Activated CD4-positive, alpha-beta memory T cell treated with anti-CD3 and anti-CD28 coated beads for 36 hours (primary cell): ENCODE measurements at regions not wholly inside any gene's neighbourhood (a gene's known extent, or its start where the extent isn't known, plus 50 kb on each side); places are given as distances from the start of the nearest gene placed in this dataset.

Experiments
- CTCF ChIA-PET: fragments of 350-600 bp; sonication (Branson Sonifier 250); formaldehyde crosslinking; loops from one replicate; lab custom pipeline; 2021; ENCODE audit warnings: antibody characterized with exemption, inconsistent platforms; lab: Charles Lee
- POLR2A ChIA-PET: fragments of 350-600 bp; sonication (Branson Sonifier 250); formaldehyde crosslinking; loops from one replicate; lab custom pipeline; 2021; ENCODE audit warnings: antibody characterized with exemption; lab: Charles Lee
- DNase-seq: peaks from one replicate; pipeline ENCODE4 v3.0.0-alpha.2; 2020
- H3K27ac Mint-ChIP-seq: one replicate; pipeline ENCODE4 v1.8.0; 2021; ENCODE audit warnings: mixed read lengths
- H3K27me3 Mint-ChIP-seq: one replicate; pipeline ENCODE4 v1.8.0; 2021; ENCODE audit warnings: mixed read lengths
- H3K36me3 Mint-ChIP-seq: one replicate; pipeline ENCODE4 v1.8.0; 2021; ENCODE audit warnings: mixed read lengths
- H3K4me1 Mint-ChIP-seq: one replicate; pipeline ENCODE4 v1.8.0; 2021; ENCODE audit warnings: low read depth, mixed read lengths
- H3K4me3 Mint-ChIP-seq: one replicate; pipeline ENCODE4 v1.8.0; 2021; ENCODE audit warnings: mild to moderate bottlenecking, mixed read lengths
- H3K9me3 Mint-ChIP-seq: one replicate; pipeline ENCODE4 v1.8.0; 2021; ENCODE audit warnings: mixed read lengths
- intact Hi-C: fragments of 100-400 bp; cut with micrococcal nuclease; formaldehyde crosslinking; loops from one replicate; pipeline ENCODE4 v1.15.1; 2023

- Mint-ChIP-seq H3K36me3 (no peaks in the 10 kb centered on the region), H3K4me3 (no peak overlapping the region), H3K9me3 (no peaks in the 10 kb centered on the region), H3K27ac (no peak overlapping the region), H3K4me1 (no peaks in the 10 kb centered on the region), H3K27me3 (peaks cover 5% of the 10 kb centered on the region)
- ChIA-PET POLR2A (no interaction called here), CTCF (no interaction called here)
- DNase-seq: no peak
- intact Hi-C loops: no loop called here
Measured at GRCh38 chr2:221154176-221154575, 417.9 kb downstream of the EPHA4 start.

DNA sequence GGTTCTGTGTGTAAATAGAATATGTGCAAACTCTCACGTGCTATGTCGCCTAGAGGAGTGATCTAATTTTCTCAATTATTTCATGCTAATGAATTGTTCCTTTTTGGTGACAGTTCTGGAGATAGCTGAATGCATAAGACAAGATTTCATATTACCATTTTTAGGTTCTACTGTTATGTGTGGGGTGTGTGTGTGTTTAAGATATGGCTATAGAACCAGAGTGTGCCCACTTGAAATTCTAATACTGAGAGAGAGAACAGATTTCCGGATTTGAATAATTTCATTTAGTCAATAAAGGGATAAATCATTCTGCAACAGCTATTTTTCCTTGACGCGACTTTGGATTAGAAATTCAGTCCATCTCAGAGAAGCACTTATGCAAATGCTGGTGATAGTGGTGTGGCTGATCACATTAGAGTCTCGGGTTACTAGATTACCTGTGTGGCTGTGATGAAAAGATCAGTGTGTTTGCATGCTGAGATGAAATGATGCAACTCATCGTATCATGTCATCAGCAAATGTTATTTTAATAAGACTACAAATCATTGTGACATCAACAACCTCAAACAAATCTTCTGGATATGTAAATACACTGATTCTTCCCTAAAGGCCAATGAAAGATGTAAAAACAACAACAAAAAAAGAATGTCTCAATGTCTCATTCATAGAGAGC is 415.9 kb downstream of the EPHA4 start:
- Mint-ChIP-seq H3K27me3 (peaks cover 3% of the 10 kb centered on the region), H3K4me3 (no peak overlapping the region), H3K36me3 (no peaks in the 10 kb centered on the region), H3K4me1 (no peaks in the 10 kb centered on the region), H3K27ac (no peak overlapping the region), H3K9me3 (no peaks in the 10 kb centered on the region)
- POLR2A ChIA-PET: no interaction called here
- intact Hi-C loops: no loop called here
- CTCF ChIA-PET: no interaction called here
- no peak for DNase-seq

DNA sequence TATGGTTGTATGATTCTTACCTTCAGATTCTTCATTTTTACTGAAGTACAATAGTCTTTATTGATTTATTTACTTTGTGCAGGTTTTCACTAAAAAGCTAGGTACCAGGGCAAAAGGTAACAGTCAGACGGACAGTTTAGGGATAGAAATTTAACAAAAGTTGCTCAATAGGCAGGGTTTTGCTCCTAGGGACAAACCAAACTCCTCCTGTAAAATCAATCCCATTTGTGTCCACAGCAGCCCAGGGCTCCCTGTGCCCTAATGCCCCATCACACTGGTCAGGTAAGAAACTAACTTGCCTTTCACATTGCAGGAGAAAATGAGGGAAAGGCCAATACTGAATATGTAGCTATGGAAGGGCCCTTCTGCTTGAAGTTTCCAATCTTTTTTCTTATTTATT is 410.9 kb downstream of the EPHA4 start:
- Mint-ChIP-seq H3K27me3 (no peaks in the 10 kb centered on the region), H3K27ac (no peak overlapping the region), H3K4me1 (no peaks in the 10 kb centered on the region), H3K36me3 (no peaks in the 10 kb centered on the region), H3K4me3 (no peak overlapping the region), H3K9me3 (no peaks in the 10 kb centered on the region)
- POLR2A ChIA-PET: no interaction called here
- intact Hi-C loops: no loop called here
- CTCF ChIA-PET: no interaction called here
- DNase-seq: no peak

GRCh38 chr2:221166292-221166691 is 405.8 kb downstream of the EPHA4 start:
- no peaks in the 10 kb centered on the region for H3K27me3 Mint-ChIP-seq
- H3K36me3 Mint-ChIP-seq: no peaks in the 10 kb centered on the region
- H3K4me1 Mint-ChIP-seq: no peaks in the 10 kb centered on the region
- H3K4me3 Mint-ChIP-seq: no peak overlapping the region
- no peak for DNase-seq
- POLR2A ChIA-PET: no interaction called here
- no peaks in the 10 kb centered on the region for H3K9me3 Mint-ChIP-seq
- H3K27ac Mint-ChIP-seq: no peak overlapping the region
- intact Hi-C loops: no loop called here
- CTCF ChIA-PET: interaction anchor here (1.5 kb wide), 1 partner anchor 407 kb away, joined by 3 read pairs; no protein-coding TSS in a partner anchor

DNA sequence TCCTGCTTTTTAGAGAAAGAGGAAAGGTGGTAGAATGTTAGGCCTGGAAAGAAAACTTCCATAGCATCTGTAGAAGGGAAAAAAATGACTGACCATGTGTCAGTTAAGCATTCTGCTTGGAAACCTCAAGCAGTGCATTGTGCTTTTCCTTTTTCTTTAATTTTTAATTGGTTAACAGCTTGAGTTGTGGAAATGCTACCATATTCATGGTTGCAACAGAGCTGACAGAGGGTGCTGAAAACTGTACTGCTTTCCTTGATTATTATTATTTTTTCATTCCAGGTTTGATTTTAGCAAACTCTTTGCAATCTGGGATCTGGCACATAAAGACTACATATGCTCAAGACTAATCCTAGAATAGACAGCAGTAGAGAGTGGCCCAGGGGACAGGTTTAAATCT is 404.5 kb downstream of the EPHA4 start:
- no peak for DNase-seq
- H3K9me3 Mint-ChIP-seq: no peaks in the 10 kb centered on the region
- H3K27ac Mint-ChIP-seq: no peak overlapping the region
- H3K36me3 Mint-ChIP-seq: no peaks in the 10 kb centered on the region
- H3K27me3 Mint-ChIP-seq: no peaks in the 10 kb centered on the region
- CTCF ChIA-PET: no interaction called here
- no peak overlapping the region for H3K4me3 Mint-ChIP-seq
- no peaks in the 10 kb centered on the region for H3K4me1 Mint-ChIP-seq
- POLR2A ChIA-PET: no interaction called here
- intact Hi-C loops: no loop called here

DNA sequence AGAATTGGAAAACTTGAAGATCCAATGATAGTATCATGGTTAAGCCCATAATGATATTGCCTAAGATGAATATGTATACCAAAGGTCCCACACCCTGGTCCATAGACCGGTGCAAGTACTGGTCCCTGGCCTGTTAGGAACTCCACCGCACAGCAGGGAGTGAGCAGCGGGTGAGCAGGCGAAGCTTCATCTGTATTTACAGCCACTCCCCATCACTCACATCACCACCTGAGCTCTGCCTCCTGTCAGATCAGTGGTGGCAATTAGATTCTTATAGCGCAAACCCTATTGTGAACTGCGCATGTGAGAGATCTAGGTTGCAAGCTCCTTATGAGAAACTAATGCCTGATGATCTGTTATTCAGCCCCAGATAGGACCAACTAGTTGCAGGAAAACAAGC is 402.4 kb downstream of the EPHA4 start:
- ChIA-PET CTCF (no interaction called here), POLR2A (no interaction called here)
- Mint-ChIP-seq H3K36me3 (no peaks in the 10 kb centered on the region), H3K27me3 (peaks cover 1% of the 10 kb centered on the region), H3K4me3 (no peak overlapping the region), H3K4me1 (no peaks in the 10 kb centered on the region), H3K27ac (no peak overlapping the region), H3K9me3 (no peaks in the 10 kb centered on the region)
- no peak for DNase-seq
- intact Hi-C loops: no loop called here

DNA sequence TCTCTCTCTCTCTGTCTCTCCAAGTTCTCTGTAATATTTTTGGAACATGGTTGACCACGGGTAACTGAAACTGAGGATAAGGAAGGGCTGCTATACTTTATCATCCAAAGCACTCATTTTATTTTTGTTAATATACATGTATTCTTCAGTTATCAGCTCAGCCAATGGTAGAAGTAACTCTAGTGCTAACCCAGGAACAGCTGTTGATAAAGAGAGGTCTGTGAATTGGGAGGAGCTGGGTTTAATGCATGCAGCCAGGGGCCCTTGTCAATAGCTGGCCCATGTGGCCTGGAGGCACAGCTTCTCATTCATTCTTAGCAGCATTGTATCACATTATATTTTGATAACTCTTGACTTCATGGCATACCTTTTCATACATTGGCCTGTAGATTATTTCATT is 401.6 kb downstream of the EPHA4 start:
- H3K4me1 Mint-ChIP-seq: no peaks in the 10 kb centered on the region
- H3K9me3 Mint-ChIP-seq: no peaks in the 10 kb centered on the region
- intact Hi-C loops: no loop called here
- no peak overlapping the region for H3K4me3 Mint-ChIP-seq
- CTCF ChIA-PET: no interaction called here
- H3K36me3 Mint-ChIP-seq: no peaks in the 10 kb centered on the region
- no peak overlapping the region for H3K27ac Mint-ChIP-seq
- POLR2A ChIA-PET: no interaction called here
- peaks cover 1% of the 10 kb centered on the region for H3K27me3 Mint-ChIP-seq
- DNase-seq: no peak

- CTCF ChIA-PET: no interaction called here
- intact Hi-C loops: no loop called here
- Mint-ChIP-seq H3K36me3 (no peaks in the 10 kb centered on the region), H3K4me3 (no peak overlapping the region), H3K9me3 (no peaks in the 10 kb centered on the region), H3K4me1 (no peaks in the 10 kb centered on the region), H3K27ac (no peak overlapping the region), H3K27me3 (peaks cover 1% of the 10 kb centered on the region)
- no peak for DNase-seq
- POLR2A ChIA-PET: no interaction called here
Measured at GRCh38 chr2:221176667-221177066, 395.4 kb downstream of the EPHA4 start.

DNA sequence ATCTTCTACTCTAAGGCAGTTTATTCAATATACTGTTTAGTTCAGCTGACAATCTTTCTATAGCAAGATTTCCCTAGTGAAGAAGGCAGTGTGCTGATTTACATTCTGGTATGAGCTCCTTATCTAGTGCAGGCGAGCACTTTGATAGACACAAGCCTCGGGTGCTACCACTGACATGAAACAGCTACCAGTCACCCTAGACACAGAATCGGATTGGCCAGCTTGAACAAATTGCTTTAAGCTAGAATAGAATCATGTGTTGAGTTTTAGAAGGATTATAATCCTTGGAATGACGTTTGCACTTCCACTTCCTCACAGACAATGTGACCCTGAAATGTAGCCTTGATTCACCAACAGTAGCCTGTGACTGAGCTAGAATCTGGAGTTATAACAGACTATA is 394.0 kb downstream of the EPHA4 start:
- CTCF ChIA-PET: no interaction called here
- POLR2A ChIA-PET: no interaction called here
- DNase-seq: no peak
- H3K9me3 Mint-ChIP-seq: no peaks in the 10 kb centered on the region
- H3K27me3 Mint-ChIP-seq: no peaks in the 10 kb centered on the region
- no peak overlapping the region for H3K27ac Mint-ChIP-seq
- no peaks in the 10 kb centered on the region for H3K4me1 Mint-ChIP-seq
- no peak overlapping the region for H3K4me3 Mint-ChIP-seq
- intact Hi-C loops: no loop called here
- H3K36me3 Mint-ChIP-seq: no peaks in the 10 kb centered on the region

DNA sequence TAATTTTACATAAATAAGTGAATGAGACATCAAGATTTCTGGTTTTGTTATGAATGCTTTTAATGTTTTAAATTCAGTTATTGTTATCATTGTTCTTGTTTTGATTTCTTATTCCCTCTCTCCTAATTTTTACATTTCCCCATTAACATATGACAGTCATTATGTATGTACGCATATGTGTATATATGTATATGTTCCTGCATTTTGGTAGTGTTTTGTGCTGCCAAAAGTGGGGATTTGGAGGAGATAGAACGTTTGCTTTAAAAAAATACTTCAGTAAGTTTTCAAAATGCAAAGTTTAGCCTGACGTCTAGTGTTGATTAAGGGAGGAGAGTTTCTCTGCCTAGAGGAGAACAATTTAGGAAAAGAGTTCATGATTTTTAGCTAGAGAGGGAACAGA is 385.2 kb downstream of the EPHA4 start:
- Mint-ChIP-seq H3K27ac (no peak overlapping the region), H3K9me3 (no peaks in the 10 kb centered on the region), H3K4me3 (no peak overlapping the region), H3K36me3 (no peaks in the 10 kb centered on the region), H3K4me1 (no peaks in the 10 kb centered on the region), H3K27me3 (peaks cover 2% of the 10 kb centered on the region)
- intact Hi-C loops: no loop called here
- POLR2A ChIA-PET: no interaction called here
- DNase-seq: no peak
- CTCF ChIA-PET: no interaction called here

- H3K27ac Mint-ChIP-seq: no peak overlapping the region
- ChIA-PET CTCF (no interaction called here), POLR2A (no interaction called here)
- no peaks in the 10 kb centered on the region for H3K9me3 Mint-ChIP-seq
- intact Hi-C loops: no loop called here
- no peak for DNase-seq
- H3K4me1 Mint-ChIP-seq: no peaks in the 10 kb centered on the region
- H3K4me3 Mint-ChIP-seq: no peak overlapping the region
- peaks cover 2% of the 10 kb centered on the region for H3K27me3 Mint-ChIP-seq
- no peaks in the 10 kb centered on the region for H3K36me3 Mint-ChIP-seq
Measured at GRCh38 chr2:221189431-221190067, 382.6 kb downstream of the EPHA4 start.

DNA sequence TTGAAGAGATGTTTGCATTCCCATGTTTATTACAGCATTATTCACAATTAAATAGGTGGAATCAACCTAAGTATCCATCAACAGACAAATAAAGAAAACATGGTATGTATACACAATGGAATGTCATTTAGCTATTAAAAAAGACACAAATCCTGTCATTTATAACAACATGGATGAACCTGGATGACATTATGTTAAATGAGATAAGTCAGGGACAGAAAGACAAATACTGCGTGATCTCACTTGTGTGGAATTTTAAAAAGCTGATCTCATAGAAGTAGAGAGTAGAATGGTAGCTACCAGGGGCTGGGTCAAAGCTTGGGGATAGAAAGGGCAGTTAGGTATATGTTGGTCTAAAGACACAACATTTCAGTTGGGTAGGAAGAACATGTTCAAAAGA is 376.3 kb downstream of the EPHA4 start:
- intact Hi-C loops: no loop called here
- no peaks in the 10 kb centered on the region for H3K9me3 Mint-ChIP-seq
- no peaks in the 10 kb centered on the region for H3K27me3 Mint-ChIP-seq
- H3K4me3 Mint-ChIP-seq: no peak overlapping the region
- no peaks in the 10 kb centered on the region for H3K36me3 Mint-ChIP-seq
- CTCF ChIA-PET: no interaction called here
- no peak overlapping the region for H3K27ac Mint-ChIP-seq
- no peak for DNase-seq
- H3K4me1 Mint-ChIP-seq: no peaks in the 10 kb centered on the region
- POLR2A ChIA-PET: no interaction called here

DNA sequence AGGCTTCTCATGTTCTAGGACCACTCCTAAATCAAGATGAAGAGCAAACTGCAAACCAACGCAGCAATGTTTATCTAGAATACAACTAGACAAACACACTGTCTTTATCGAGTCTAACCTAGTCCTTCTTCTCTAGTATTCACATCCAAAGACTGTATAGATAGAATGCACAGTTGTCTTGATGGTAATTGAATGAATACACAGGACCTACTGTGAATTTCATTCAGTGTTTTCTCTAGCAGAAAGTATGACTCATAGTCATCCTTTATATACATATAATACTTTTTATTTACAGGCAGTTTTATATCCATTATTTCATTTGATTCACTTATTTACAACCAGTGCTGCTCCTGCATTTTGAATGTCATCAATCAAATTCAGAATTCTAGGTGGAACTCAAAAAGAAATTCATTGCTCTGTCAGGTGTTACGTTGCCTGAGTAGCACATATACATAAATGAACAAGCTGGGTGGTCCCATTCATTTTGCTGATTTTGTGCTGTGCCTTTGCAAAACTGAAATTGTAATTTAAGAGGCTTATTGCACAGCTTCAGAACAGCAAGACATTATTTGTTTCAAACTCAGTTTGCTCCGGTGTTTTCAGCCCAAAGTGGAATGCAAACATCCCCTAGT is 374.8 kb downstream of the EPHA4 start:
- no peaks in the 10 kb centered on the region for H3K9me3 Mint-ChIP-seq
- ChIA-PET CTCF (no interaction called here), POLR2A (no interaction called here)
- H3K4me1 Mint-ChIP-seq: no peaks in the 10 kb centered on the region
- no peak for DNase-seq
- intact Hi-C loops: no loop called here
- H3K36me3 Mint-ChIP-seq: no peaks in the 10 kb centered on the region
- no peaks in the 10 kb centered on the region for H3K27me3 Mint-ChIP-seq
- no peak overlapping the region for H3K4me3 Mint-ChIP-seq
- H3K27ac Mint-ChIP-seq: no peak overlapping the region
